GM19372 (cell line): ENCODE measurements at regions not wholly inside any gene's neighbourhood (a gene's known extent, or its start where the extent isn't known, plus 50 kb on each side); places are given as distances from the start of the nearest gene placed in this dataset.
"Not testable (repeated sequence)": the region's sequence is repeated elsewhere in the genome, so short reads cannot be mapped to it uniquely, and the experiment has no call there.

Experiments
- ATAC-seq: cut with Tn5 transposase; IDR thresholded peaks from one replicate; pipeline ENCODE4 v1.9.1; 2021; ENCODE audit warnings: mild to moderate bottlenecking, low read depth, moderate library complexity; ENCODE audit not compliant: unreplicated experiment

DNA sequence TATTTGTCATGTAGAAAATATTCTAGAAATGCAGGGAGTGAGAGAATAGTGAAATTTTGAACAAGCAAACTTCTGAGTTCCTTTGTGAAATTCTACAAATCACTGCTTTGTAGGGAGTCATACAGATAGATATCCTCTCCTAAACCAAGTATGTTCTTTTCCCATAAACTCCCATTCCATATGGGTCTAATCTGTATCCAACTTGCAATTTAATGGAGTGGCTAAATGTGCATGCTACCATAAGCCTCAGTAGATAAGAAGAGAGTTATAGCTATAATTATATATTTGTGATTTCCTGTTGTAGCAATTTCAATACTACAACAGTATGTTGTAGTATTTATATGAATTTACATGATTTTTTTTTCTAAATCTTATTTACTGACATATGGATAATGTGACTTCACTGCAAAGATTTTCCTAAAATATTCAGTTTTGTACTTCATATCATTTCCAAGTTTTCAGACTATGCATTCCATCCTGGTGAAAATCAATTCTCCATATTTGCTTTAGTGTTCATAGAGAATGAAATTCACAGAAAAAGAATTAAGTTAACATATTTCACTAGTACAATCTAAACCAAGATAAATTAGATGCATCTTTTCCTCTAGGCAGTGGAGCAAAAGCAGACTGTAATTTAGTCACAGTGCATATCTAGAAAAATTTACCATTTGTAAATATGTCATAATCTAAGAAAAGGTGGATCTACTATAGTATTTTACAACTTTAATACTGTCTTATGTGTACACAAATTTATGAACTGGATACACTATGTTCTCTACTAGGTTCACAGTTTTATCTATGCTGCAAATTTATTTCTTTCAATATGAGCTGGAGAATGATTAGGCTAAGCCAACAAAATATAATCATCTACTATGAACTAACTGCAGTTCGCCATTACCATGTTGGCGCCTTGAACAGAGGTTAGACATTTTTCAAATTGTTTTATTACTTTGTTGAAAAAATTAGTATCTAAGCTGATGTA lies 372.9 kb upstream of the NDST3 start:
- no peak for ATAC-seq

DNA sequence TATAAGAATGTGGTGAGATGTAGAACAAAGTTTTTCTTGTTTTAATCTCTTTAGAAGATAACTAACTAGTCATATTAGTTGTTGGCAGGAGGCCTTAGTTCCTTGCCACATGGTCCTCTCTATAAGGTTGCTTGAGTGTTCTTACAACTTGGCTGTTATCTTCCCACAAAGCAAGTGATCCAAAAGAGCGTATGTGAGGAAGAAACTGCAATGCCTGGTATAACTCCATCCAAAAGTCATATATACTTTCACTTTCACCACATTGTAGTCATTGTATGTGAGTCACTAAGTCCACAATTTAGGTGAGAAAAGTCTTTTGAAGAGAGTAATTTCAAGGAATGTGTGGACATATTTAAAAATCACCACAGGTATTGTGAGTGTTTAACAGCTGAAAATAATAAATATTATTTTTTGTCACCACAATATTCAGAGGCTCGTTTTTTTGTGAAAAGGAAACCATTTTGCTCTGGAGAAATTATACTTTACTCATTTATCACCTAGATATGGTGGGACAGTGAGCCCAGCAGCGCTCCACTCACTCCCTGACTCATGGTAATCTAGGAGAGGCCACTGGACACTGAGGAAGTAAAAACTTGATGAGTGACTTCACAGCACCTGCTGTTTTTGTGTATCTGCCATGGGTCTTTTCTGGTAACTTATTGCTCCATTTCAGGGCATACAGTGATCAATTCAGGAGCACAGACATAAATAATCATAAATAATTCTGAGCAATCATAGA lies 369.4 kb upstream of the NDST3 start:
- no peak for ATAC-seq

DNA sequence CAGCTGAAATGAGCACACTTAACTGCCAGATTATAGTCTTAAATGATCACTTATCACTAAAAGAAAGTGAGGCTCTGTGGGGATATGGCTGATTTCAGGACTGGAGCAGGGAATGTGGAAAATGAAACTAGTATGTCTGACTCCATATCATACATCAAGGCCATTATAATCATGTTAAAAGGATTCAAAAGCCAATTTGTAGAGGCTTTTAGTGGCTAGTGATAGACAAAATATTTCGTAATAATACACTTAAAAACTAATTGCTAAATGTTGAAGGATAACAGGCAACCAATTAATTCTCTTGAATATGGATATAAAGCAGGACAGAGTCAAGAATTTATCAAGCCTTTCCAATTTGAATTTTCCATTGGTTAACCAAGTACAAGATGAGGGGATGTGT lies 358.1 kb upstream of the NDST3 start:
- ATAC-seq, result no peak

DNA sequence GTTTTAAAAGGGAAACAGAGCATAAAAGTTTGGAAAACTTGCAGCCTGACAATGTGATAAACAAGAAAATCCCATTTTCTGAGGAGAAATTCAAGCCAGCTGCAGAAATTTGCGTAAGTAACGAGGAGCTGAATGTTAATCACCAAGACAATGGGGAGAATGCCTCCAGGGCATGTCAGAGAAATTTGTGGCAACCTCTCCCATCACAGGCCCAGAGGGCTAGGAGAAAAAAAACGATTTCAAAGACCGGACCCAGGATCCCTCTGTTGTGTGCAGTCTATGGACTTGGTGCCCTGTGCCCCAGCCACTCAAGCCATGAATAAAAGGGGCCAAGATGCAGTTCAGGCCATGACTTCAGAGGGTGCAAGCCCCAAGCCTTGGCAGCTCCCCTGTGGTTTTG lies 355.4 kb upstream of the NDST3 start:
- no peak for ATAC-seq

DNA sequence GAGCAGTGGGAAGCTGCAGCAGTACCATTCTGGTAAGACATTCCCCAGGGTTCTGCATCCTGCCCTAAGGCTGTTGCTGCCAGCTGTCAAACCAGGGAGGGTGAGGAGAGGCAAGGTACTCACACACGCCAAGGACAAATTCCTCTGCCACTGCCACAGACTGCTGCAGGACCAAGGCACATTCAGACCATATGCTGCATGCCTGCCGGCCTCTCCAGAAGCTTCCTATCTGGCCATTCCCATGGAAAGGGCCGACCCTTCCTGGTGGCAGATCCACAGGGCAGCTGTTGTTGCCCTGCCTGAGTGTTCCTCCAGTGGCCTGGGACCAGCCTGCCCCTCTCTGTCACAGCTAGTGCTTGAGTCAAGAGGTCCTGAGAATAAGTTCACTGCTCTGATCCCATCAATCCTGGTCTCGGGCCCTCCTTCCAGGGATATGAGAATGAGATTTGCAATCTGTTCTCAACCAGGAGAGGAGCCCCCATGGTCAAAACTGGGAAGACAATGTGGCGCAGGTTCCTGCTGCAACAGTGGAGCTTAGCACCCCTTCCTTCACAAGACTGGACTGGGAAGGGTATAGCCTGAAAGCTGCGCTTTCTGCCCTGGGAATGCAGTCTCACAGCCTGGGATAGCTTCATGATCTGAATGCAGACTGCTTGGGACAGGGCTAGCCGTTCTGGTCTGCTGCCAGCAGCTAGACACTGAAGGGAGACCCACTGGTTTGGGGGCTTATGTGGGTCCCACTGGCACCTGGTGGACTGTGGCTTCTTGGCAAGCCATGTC lies 342.5 kb upstream of the NDST3 start:
- ATAC-seq, result no peak

DNA sequence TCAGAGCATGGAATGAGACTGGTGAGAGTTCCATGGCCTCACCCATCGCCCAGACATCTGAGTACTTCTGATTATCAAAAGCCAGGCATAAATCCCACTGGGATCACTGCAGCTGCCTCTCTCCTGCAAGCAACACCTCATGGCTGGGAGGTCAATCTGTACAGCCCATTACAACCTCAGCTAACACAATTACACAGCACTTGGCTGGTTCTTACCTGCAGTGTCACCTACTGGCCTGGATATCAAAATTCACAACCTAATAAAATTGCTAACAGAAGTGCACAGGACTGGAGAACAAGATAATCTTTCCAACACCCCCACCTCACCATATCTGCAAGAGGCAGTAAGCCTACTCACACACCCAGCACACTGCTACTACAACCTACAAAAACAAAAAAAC lies 341.7 kb upstream of the NDST3 start:
- ATAC-seq, result no peak

DNA sequence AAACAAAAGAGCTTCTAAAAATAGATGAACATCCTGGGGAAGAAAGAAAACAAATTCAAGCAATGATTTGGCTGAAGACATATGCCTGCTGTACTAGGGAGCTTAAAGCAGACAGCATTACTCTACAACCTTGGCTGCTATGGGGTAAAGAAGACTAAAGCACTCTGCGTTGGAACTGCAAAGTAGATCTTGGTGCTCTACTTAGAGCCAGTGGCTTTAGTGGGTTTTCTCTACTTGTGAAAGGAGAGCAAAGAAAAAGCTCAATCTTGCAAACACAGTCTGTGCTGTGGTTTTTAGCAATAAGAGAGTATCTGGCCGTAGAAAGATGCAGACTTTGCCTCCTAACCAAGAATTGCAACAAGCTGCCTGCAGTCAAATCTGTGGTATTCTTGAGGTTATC lies 334.7 kb upstream of the NDST3 start:
- no peak for ATAC-seq

DNA sequence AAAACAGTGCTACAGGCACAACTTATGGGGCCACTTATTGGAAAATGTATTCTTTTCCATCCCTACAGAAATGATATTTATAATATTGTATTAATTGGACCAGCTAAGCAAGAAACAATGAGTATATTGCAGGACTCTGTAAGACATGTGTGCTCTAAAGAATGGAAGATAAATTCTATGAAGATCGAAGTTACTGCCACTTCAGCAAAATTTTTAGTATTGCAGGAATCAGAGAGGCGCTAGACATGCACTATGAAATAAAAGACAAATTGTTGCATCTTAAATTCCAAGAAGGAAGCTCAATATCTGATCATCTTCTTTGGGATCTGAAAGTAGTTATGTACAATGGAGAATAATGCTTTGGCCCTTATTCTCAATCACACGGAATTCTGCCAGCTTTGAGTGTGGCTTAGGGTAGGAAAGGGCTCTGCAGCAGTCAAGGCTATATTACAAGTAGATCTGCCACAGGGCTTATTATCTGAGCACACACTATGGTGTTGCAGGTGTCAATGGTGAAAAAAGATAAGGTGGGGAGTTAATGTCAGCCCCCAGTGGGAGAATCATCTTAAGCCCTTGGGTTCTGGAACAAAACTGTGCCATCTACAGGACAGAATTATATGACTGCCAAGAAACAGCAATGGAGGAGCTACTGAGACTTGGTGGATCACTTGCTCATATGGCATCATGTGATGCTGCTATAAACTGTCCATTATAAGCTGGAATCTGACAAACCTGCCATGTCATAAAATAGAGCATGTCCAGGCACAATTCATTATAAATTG lies 334.0 kb upstream of the NDST3 start:
- no peak for ATAC-seq

DNA sequence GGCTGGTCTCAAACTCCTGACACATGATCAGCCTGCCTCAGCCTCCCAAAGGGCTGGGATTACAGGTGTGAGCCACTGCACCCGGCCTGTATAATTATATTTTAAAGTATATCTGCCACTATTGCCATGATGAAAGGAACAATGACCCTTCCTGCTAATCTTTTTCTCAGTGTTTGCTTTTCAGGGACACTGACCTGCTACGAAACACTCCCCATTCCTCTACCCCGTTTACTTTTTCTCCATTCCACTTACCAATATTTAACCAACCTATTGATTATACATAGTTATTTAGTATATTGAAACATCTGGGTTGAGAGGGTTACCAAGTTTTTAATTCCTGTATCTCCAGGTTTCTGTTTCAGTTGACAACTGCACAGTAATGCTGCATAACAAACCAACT lies 331.9 kb upstream of the NDST3 start:
- ATAC-seq, result no peak

DNA sequence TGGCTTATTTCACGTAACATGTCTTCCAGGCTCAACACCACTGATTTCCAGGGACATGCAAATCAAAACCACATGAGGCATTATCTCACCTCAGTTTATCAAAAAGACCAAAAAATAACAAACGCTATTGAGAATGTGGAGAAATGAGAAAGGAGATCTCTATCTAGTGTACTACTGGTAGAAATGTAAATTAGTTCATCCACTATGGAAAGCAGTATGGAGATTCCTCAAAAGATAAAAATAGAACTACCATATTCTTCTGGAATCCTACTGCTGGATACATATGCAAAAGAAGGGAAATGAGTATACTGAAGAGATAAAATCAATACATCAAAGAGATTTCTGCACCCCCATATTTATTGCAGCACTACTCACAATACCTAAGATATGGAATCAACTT lies 329.6 kb upstream of the NDST3 start:
- ATAC-seq, result no peak

DNA sequence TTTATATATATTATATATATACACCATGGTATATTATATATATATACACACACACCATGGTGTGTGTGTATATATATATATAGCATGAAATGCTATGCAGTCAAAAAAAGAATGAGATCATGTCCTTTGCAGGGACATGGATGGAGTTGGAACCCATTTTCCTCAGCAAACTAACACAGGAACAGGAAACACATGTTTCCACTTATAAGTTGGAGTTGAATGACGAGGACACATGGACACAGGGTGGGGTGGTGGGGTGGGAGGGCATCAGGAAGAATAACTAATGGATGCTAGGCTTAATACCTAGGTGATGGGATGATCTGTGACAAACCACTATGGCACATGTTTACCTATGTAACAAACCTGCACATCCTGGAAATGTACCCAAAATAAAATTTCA lies 293.6 kb upstream of the NDST3 start:
- no peak for ATAC-seq

DNA sequence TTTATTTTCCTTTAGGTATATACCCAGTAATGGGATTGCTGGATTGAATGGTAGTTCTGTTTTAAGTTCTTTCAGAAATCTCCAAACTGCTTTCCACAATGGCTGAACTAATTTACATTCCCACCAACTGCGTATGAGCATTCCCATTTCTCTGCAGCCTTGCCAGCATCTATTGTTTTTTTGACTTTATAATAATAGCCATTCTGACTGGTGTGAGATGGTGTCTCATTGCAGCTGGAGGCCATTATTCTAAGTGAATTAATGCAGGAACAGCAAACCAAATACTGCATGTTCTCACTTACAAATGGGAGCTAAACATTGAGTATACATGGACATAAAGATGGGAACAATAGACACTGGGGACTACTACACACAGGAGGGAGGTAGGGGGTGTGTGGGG lies 288.9 kb upstream of the NDST3 start:
- not testable (repeated sequence) for ATAC-seq

DNA sequence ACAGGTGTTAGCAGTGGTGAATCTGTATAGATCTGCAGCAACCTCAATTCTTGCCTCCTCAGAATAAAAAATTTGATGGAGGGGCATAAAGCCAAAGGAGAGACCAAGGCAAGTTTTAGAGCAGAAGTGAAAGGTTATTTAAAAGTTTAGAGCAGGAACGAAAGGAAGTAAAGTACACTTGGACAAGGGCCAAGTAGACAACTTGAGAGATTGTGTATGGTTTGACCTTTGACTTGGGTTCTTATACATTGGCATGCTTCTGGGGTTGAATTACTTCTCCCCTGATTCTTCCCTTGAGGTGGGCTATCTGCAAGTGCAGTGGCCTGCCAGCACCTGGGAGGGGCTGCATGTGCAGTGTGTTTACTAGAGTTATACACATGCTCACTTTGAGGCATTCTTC lies 278.8 kb upstream of the NDST3 start:
- no peak for ATAC-seq

DNA sequence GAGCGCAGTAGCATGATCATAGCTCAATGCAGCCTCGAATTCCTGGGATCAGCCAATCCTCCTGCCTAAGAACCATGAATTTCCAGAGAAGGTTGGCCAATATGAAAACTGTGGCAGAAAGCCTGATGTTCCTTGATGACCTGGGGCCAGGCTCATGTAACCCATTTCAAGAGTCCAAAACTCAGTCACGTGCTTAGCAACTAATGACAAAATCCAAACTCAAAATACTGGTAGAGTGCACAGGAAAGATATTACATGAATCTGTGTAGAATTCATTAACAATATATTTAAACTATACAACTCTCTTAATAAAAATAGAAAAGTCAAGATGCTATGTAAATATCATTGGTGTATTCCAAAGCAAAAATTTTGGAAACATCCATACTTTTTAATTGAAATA lies 265.7 kb upstream of the NDST3 start:
- no peak for ATAC-seq

DNA sequence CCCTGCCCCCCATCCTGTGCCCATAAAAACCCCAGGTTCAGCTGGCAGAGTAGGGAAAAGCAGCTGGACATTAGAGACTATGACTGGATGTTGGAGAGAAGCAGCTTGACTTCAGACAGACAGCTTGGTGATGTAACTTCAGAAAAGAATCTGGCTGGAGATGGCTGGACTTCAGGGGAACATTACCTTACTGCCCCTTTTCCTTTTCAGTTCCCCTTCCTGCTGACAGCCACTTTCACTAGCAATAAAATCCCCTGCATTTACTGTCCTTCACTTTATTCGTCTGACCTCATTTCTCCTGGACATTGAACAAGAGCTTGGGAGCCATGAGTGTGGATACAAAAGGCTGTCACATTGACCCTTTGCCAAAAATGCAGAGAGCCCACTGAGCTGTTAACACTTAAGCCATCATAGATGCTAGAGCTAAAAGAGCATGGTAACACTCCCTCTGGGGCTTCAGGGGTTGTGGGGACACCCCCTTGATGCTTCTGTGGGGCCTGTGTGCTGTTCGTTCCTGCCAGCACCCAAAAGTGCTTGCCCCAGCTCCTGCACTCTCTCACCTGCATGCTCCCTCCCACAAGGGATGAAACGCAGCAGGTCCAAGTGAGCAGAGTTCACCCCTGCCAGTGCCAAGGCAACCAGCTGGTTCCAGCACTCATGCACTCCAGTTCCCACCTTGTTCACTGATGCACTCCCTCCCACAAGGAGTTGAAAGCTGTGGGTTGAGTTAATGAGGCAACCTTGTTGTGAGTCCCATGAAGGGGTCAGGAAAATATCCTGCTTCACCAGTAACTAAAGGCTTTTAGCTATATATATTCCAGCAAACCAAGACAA lies 263.8 kb upstream of the NDST3 start:
- no peak for ATAC-seq

DNA sequence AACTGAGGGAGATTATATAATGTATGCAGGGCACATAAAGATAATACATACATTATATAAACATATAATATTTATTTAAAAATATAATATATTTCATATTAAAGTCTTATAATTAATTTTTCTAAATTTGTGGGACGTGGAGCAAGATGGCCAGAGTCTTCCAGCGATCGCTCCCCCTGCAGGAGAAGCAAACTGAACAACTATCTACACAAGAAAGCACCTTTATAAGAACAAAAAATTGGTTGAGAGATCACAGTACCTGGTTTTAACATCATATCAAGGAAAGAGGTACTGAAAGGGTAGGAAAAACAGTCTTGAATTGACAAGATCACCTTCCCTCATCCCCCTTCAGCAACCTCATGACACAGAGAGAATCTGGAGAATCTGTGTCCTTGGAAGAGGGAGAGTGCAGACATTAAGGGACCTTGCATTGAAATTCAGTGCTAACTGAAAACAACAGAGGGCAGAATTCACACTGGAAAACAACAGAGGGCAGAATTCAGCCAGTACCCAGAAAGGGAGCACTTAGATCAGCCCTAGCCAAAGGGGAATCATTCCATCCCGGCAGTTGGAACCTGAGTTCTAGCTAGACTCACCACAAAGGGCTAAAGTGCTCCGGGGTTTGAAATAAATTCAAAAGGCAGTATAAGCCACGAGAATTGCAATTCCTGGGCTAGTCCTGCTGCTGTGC lies 262.5 kb upstream of the NDST3 start:
- no peak for ATAC-seq

DNA sequence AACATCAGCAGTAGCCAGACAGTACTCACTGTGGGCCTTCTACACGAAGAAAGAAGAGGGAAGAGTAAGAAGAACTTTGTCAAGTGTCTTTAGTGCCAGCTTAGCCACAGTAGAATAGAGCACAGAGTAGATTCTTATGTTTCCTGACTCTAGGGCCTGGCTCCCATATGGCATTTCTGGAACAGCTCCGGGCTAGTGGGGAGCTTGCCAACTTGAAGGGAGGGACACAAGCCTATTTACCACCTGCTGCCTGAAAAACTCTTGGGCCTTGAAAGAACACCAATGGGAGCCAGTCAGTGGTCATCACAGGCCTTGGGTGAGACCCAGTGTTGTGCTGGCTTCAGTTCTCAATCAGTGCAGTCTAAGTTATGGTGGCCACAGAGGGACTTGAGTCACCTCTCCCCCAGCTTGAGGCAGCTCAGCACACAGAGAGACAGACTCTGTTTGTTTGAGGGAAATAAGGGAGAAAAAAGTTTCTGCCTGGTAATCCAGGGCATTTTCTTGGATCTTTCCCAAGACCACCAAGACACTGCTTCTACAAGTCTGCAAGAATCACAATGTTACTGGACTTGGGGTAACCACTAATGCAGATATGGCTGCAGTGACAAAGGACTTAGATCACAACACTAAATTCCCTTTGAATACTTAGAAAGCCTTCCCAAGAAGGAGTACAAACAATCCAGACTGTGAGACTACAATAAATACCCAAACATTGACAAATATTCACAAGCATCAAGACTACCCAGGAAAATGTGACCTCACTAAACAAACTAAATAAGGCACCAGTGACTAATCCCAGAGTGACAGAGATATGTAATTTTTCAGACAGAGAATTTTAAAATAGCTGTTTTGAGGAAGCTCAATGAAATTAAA lies 261.0 kb upstream of the NDST3 start:
- ATAC-seq, result no peak

DNA sequence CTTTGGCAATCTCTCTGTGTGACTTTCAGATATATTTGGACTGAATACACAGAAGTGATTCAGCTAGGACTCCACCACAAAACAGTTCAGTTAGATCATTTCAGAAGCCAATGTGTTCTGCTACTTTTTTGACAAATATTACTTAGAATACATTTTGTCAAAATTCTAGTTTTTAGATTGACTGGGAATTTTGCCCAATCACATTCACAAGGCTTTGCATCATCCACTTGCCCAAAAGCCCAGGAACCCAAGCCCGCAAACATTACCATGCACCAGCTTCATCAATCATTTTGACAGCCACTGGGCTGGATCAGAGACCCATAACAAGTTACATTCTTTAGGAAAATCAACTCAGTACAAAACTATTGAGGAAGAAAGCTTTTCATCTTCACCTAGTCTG lies 256.6 kb upstream of the NDST3 start:
- ATAC-seq, result no peak
